HG02981 (cell line): ENCODE measurements at regions not wholly inside any gene's neighbourhood (a gene's known extent, or its start where the extent isn't known, plus 50 kb on each side); places are given as distances from the start of the nearest gene placed in this dataset.

Experiments
- ATAC-seq: cut with Tn5 transposase; IDR thresholded peaks from one replicate; pipeline ENCODE4 v1.9.1; 2021; ENCODE audit warnings: mild to moderate bottlenecking, moderate library complexity; ENCODE audit not compliant: unreplicated experiment

GRCh38 chr14:26765768-26766520, 168.1 kb upstream of the NOVA1 start:
- ATAC-seq = no peak

DNA sequence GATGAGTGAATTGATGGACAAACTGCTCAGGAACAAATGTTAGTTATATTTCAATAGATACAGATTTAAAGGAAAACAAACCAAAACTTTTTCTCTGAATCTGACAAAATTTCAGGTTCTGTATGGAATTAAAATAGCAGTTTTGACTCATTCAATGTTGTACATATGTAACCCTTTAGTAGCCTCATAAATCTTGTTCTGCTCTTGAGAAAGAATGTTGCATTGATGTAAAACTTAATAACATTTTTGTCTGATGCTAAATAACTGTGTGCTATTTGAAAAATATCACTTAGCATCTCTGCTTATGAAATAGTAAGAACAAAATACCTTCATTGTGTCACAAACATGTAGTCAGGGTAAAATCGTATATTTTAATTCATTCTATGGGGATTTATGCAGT, 168.9 kb upstream of the NOVA1 start:
- ATAC-seq = no peak

DNA sequence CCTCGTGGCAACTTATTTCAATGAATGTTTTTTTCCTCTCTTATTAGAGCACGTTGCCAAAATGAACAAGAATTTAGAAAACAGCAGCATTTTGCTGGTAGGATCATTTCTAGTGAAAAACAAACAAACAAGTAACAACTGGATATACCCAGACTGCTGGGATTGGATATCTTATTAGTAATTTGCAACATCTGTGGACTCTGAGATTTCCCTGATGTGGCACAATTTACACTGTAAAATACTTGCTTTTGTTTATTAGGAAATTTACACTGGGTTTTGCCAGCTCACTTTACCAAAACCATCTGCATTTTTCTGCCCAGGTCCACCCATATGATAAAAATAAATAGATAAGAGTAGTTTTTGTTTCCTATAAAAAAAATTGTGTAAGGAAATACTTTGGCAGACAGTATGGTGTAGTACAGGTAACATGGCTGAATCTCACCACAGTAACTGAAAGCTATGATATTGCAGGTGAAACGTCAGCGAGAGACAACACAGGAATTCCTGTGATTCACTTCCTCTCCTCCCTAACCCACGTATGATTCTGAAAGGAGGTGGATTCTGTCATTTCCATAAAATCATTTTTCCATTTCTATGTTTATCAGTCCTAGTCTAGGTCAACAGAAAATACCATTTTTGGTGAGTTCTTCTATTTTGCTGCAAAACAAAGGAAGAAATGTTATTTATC, 176.2 kb upstream of the NOVA1 start:
- no peak for ATAC-seq

- ATAC-seq = no peak
These were observed 178.1 kb upstream of the NOVA1 start for GRCh38 chr14:26775765-26776563.

DNA sequence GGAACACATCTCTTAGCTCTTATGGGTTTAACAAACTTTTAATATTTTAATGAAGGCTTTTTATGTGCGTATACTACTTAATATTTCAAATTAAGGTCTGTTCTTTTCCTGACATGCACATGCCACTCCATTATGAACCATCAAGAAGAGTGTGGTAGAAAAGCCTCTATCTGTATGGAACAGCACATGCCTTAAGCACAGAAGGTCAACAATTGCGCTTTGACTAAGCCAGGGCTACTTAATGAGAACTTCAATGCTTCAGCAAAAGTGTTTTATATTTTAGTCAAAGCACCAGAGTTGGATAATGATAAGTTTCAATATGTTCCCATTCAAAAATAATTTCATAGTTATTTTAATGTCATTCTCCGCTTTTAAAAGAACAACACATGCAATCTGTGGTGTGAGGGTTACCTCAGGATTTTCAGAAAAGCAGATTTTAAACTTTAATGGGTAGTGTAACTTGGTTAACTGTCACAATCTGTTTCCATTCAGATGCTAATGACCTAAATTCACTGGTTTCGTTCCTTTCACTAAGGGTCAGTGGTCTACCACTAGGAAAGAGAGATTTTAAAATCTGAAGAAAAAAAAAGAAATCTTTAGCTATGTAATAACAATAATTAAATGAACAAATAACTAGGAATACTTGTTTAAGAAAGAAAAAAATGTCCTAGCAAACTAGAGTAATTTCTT, 193.4 kb upstream of the NOVA1 start:
- no peak for ATAC-seq

DNA sequence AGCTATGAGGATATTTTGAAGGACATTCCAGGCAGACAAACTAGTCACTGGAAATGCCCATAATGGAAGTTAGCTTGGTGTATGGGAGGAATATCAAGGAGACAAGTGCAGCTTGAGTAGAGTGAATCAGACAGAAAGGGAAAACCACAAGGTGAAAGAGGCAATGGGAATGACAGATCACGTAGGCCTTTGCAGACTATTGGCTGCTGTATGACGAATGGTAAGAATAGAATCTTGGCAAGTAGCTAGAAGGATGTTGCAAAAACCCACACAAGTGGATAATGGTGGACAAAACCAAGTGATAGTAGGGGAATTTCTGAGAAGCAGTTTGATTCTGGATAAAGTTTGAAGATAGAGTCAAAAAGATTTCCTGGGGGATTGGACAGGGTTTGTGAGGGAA, 196.9 kb upstream of the NOVA1 start:
- ATAC-seq = no peak

- ATAC-seq = no peak
These were observed 210.6 kb upstream of the NOVA1 start for GRCh38 chr14:26808407-26808806.

- no peak for ATAC-seq
These were observed 212.8 kb upstream of the NOVA1 start for GRCh38 chr14:26810631-26811030.

DNA sequence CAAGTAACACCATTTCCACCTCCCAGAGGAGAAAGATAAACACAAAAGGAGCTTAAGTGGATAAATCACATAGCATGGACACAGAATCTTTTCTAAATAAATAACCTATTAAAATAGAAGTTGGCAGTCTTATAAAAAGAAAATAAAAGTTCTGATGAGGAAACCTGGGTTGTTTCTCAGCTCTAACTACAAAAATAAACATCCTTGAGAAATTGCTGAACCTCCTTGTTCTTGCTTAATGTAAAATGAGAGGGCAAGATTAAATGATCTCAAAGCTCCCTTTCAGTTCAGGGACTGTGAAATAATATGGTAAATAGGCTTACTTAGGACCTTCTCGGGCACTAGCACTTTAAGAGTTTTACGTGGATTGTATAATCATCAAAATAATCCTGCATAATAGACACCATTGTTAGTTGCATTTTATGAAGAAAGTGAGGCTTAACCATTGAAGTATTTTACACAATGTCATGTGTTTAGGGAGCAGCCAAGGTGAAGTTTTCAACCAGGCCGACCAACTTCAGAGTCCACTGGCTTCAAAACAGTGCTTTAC, 214.0 kb upstream of the NOVA1 start:
- ATAC-seq = no peak

- ATAC-seq = no peak
These were observed 222.3 kb upstream of the NOVA1 start for GRCh38 chr14:26820138-26820537.

- no peak for ATAC-seq
These were observed 222.7 kb upstream of the NOVA1 start for GRCh38 chr14:26820572-26820971.

GRCh38 chr14:26828741-26829140, 230.9 kb upstream of the NOVA1 start:
- ATAC-seq = no peak

- no peak for ATAC-seq
These were observed 235.9 kb upstream of the NOVA1 start for GRCh38 chr14:26833621-26834176.

- ATAC-seq = no peak
These were observed 238.2 kb upstream of the NOVA1 start for GRCh38 chr14:26835979-26836570.

GRCh38 chr14:26839481-26839880, 241.6 kb upstream of the NOVA1 start:
- ATAC-seq = no peak

DNA sequence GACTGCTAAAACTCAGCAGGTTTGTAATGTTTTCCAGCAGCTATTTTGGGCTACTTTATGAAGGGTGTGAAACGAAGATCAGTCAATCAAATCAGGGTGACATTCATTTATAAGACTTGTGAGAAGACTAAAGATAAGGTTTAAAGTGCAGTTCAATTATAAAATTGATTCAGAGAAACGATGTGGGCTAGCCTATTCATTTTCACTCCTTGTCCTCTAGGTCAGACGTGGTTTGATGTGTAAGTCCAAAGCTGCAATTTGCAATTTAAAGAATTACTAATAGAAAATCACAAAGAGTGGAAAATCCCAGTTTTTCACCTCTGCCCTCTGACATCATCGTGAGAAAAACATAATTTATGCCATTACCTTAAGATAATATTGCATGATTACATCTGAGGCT, 243.5 kb upstream of the NOVA1 start:
- no peak for ATAC-seq

DNA sequence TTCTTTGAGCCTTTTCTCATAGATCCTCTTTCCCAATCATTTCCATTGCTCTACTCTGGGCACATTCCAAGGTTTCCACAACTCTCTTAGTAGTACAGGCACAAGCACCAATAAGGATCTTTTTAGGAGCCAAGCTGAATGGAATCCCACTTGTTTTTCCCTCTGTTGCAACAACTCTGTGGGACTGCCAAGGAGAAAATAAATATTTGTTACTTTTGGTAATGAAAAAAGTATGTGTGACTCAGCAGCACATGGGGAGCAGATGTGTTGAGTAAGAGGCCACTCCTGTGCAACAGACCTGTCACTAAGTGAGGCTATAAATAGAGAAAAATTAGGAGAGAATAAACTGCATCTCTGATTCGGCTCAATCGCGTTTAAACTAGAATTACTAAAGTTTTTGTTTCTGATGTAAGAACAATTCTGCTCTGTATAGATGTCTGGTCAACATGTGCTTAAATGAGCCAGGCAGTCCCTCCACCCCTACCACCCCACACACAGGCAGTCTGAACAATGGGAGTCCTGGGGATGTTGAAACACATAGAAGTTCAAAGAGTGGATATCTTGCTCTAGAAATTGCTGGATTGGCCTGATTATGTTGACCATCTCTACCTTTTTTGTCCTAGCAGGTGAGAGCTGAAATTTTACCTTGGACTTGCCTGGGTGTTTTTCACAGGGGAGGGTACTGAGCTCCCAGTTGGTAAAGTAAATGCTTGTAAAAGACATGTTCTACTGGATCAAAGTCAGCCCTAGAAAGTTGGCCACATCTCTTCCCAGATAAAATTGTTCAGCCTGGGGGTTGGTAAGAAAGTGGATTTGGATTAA, 244.3 kb upstream of the NOVA1 start:
- no peak for ATAC-seq

DNA sequence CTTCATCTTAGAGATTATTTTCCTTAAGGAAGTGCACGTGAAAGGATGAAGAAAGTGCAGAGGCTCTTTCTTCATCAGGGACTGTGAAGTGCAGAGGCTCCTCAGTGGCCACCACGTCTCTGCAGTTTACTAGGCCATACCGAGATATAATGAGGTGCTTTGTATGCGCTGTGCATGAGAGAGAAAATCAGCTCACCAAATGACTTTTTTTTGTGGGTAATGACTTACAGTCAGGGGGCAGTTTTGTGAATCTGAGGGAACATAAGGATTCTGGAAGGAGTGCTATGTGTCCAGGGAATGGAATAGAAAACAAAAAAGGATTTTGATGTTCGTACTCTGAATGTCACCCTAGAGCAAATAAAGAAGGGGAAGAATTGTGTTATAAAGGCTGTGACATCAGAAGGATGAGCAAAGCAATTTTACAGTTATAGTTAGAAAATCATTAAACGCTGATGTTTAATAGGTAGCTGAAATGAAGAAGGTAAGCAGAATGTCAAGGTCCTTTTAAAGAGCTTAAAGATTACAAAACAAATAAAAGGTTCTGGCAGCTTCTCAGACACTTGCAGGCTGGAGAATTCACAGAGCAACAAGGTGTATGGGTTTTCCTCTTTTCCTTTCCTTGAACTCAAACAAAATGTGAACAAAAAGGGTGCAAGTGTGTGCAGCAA, 247.5 kb upstream of the NOVA1 start:
- ATAC-seq = no peak

DNA sequence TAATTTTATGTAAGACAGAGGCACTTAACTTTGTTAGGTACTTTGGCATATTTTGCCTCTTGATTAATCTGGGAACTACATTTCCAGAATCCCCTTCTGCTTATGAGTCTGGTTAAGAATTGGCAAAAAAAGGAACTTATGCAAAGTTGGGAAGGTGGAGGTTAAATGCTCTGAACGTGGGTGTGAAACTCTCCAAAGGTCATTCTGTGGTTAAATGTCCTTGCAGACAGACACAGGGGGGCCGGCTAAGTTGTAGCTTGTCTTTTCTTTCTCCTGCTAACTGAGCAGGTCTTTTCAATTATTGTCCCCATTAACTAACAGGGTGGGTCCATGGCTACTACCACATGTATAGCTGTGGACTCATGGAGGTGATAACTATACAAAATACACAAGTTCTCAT, 248.6 kb upstream of the NOVA1 start:
- no peak for ATAC-seq
